SU-DHL-6 (cell line): ENCODE measurements at regions not wholly inside any gene's neighbourhood (a gene's known extent, or its start where the extent isn't known, plus 50 kb on each side); places are given as distances from the start of the nearest gene placed in this dataset.
A peak's percentile ranks its signal among the peaks of the same experiment; 100 is the strongest.

Experiments used
- H2AFZ ChIP-seq: fragments of 200-600 bp; sonication (generic); 2 replicates; pipeline ENCODE4 v1.6.1; 2014; ENCODE audit warnings: low read depth, mild to moderate bottlenecking, moderate library complexity, mixed read lengths, antibody characterized with exemption, low read length; ENCODE audit not compliant: severe bottlenecking
- H3F3A ChIP-seq: fragments of 200-600 bp; shearing (Covaris generic); 2 replicates; pipeline ENCODE4 v1.6.0; 2016; ENCODE audit warnings: antibody characterized with exemption, mild to moderate bottlenecking; ENCODE audit not compliant: insufficient read depth
- H3K27ac ChIP-seq: fragments of 200-600 bp; sonication (generic); 2 replicates; pipeline ENCODE4 v1.5.1; 2016; ENCODE audit warnings: low read depth, mild to moderate bottlenecking, low read length, moderate library complexity, mixed read lengths
- H3K27me3 ChIP-seq: fragments of 200-600 bp; sonication (generic), shearing (Covaris generic); 2 replicates; pipeline ENCODE4 v1.6.0; 2014; ENCODE audit warnings: mild to moderate bottlenecking, low read length
- H3K36me3 ChIP-seq: fragments of 200-600 bp; sonication (generic); 2 replicates; pipeline ENCODE4 v1.6.1; 2014; ENCODE audit warnings: mild to moderate bottlenecking, low read length, mixed read lengths
- H3K4me2 ChIP-seq: fragments of 300-600, 200-600 bp; shearing (Covaris generic), sonication (generic); 2 replicates; pipeline ENCODE4 v1.6.0; 2014; ENCODE audit warnings: low read length, low read depth, mild to moderate bottlenecking; ENCODE audit not compliant: poor library complexity, severe bottlenecking
- H3K4me3 ChIP-seq: fragments of 200-600 bp; sonication (generic); 2 replicates; pipeline ENCODE4 v1.5.1; 2014; ENCODE audit warnings: antibody characterized with exemption, low read length, mild to moderate bottlenecking, mixed read lengths; ENCODE audit not compliant: insufficient read depth, poor library complexity, severe bottlenecking
- H3K79me2 ChIP-seq: fragments of 200-600 bp; sonication (generic); 2 replicates; pipeline ENCODE4 v1.6.1; 2014; ENCODE audit warnings: mild to moderate bottlenecking, low read length, moderate library complexity; ENCODE audit not compliant: insufficient read depth
- H3K9ac ChIP-seq: fragments of 200-600 bp; sonication (generic); 2 replicates; pipeline ENCODE4 v1.7.0; 2014; ENCODE audit warnings: mild to moderate bottlenecking, low read length
- H3K9me2 ChIP-seq: fragments of 200-600 bp; sonication (generic); replicated peaks from 2 replicates; pipeline ENCODE4 v1.6.1; 2014; ENCODE audit warnings: low read length; ENCODE audit not compliant: insufficient read depth
- H3K9me3 ChIP-seq: fragments of 200-600 bp; sonication (generic); 2 replicates; pipeline ENCODE4 v1.6.1; 2014; ENCODE audit warnings: low read length, mixed read lengths; ENCODE audit not compliant: insufficient read depth
- H4K20me1 ChIP-seq: fragments of 200-600 bp; sonication (generic); 2 replicates; pipeline ENCODE4 v1.6.1; 2014; ENCODE audit warnings: low read depth, mild to moderate bottlenecking, antibody characterized with exemption, low read length, moderate library complexity, mixed read lengths
- CTCF ChIP-seq: fragments of 200-600 bp; sonication (generic); IDR thresholded peaks from one replicate; pipeline ENCODE4 v1.5.1; 2017; ENCODE audit warnings: antibody characterized with exemption, mild to moderate bottlenecking, low read length, moderate library complexity; ENCODE audit not compliant: insufficient read depth, poor library complexity, severe bottlenecking
- EZH2phosphoT487 ChIP-seq: fragments of 200-600 bp; sonication (generic), shearing (Covaris generic); conservative IDR thresholded peaks from 2 replicates; pipeline ENCODE4 v1.6.1; 2018; ENCODE audit warnings: mild to moderate bottlenecking, antibody characterized with exemption, low read length, moderate library complexity, mixed read lengths

- no peak overlapping the region for H3K27ac ChIP-seq
- no peak overlapping the region for H3K4me3 ChIP-seq
- no peaks in the 10 kb centered on the region for H3K36me3 ChIP-seq
- H3K79me2 ChIP-seq, result no peaks in the 10 kb centered on the region
- no peaks in the 10 kb centered on the region for H3K9me2 ChIP-seq
- no peaks in the 10 kb centered on the region for H3F3A ChIP-seq
- no peaks in the 10 kb centered on the region for H4K20me1 ChIP-seq
- no peak overlapping the region for H2AFZ ChIP-seq
- peaks cover 3% of the 10 kb centered on the region for H3K9me3 ChIP-seq
- no peak overlapping the region for H3K4me2 ChIP-seq
- TF ChIP-seq EZH2phosphoT487, result no peak
- no peak for TF ChIP-seq CTCF
- no peaks in the 10 kb centered on the region for H3K27me3 ChIP-seq
- no peak overlapping the region for H3K9ac ChIP-seq
Observed at GRCh38 chr21:35533893-35534292, 484.8 kb upstream of the RUNX1 start.

- no peaks in the 10 kb centered on the region for H3F3A ChIP-seq
- no peak overlapping the region for H3K4me3 ChIP-seq
- H3K79me2 ChIP-seq, result no peaks in the 10 kb centered on the region
- no peaks in the 10 kb centered on the region for H3K36me3 ChIP-seq
- no peak overlapping the region for H2AFZ ChIP-seq
- peaks cover 3% of the 10 kb centered on the region; the same call in 1 of the 2 replicates for H3K9me3 ChIP-seq
- no peaks in the 10 kb centered on the region for H3K27me3 ChIP-seq
- no peak overlapping the region for H3K4me2 ChIP-seq
- TF ChIP-seq CTCF (no peak), EZH2phosphoT487 (no peak)
- H3K9me2 ChIP-seq, result no peaks in the 10 kb centered on the region
- H3K27ac ChIP-seq, result no peak overlapping the region
- H3K9ac ChIP-seq, result no peak overlapping the region
- no peaks in the 10 kb centered on the region for H4K20me1 ChIP-seq
Observed at GRCh38 chr21:35530766-35531165, 481.7 kb upstream of the RUNX1 start.

GRCh38 chr21:35529171-35529863, 480.2 kb upstream of the RUNX1 start:
- Histone ChIP-seq H3K4me2 (peak overlapping the region; percentile 35), H3F3A (no peaks in the 10 kb centered on the region), H3K27me3 (no peaks in the 10 kb centered on the region), H3K9me3 (peaks cover 3% of the 10 kb centered on the region; the same call in 1 of the 2 replicates), H3K79me2 (no peaks in the 10 kb centered on the region), H4K20me1 (no peaks in the 10 kb centered on the region), H2AFZ (no peak overlapping the region), H3K9me2 (no peaks in the 10 kb centered on the region), H3K9ac (no peak overlapping the region), H3K27ac (no peak overlapping the region), H3K36me3 (no peaks in the 10 kb centered on the region), H3K4me3 (no peak overlapping the region)
- TF ChIP-seq EZH2phosphoT487 (no peak), CTCF (no peak)
